H9 (cell line): ENCODE measurements at regions not wholly inside any gene's neighbourhood (a gene's known extent, or its start where the extent isn't known, plus 50 kb on each side); places are given as distances from the start of the nearest gene placed in this dataset.

ENCODE experiments used
- DNase-seq: peaks from one replicate; pipeline ENCODE4 v3.0.0-alpha.2; 2017
- H2AFZ ChIP-seq: one replicate; pipeline ENCODE4 v1.6.1; 2013; ENCODE audit warnings: mild to moderate bottlenecking, low read length, control low read depth, moderate library complexity
- H2AK5ac ChIP-seq: 2 replicates; pipeline ENCODE4 v1.6.1; 2013; ENCODE audit warnings: low read length, control low read depth, mixed read lengths; ENCODE audit not compliant: insufficient read length
- H2BK120ac ChIP-seq: one replicate; pipeline ENCODE4 v1.6.1; 2013; ENCODE audit warnings: low read depth, mild to moderate bottlenecking, low read length, control low read depth, inconsistent platforms; ENCODE audit not compliant: poor library complexity, severe bottlenecking
- H2BK12ac ChIP-seq: 2 replicates; pipeline ENCODE4 v1.6.1; 2013; ENCODE audit warnings: low read length, control low read depth, mixed read lengths, low read depth; ENCODE audit not compliant: insufficient read length
- H2BK15ac ChIP-seq: 2 replicates; pipeline ENCODE4 v1.6.1; 2013; ENCODE audit warnings: low read depth, low read length, control low read depth
- H2BK20ac ChIP-seq: one replicate; pipeline ENCODE4 v1.6.1; 2013; ENCODE audit warnings: low read depth, mild to moderate bottlenecking, low read length, control low read depth, inconsistent platforms; ENCODE audit not compliant: poor library complexity, severe bottlenecking
- H2BK5ac ChIP-seq: 2 replicates; pipeline ENCODE4 v1.6.1; 2013; ENCODE audit warnings: low read length, control low read depth, mixed read lengths; ENCODE audit not compliant: insufficient read length
- H3K14ac ChIP-seq: 2 replicates; pipeline ENCODE4 v1.6.1; 2013; ENCODE audit warnings: low read length, control low read depth; ENCODE audit not compliant: insufficient read depth
- H3K18ac ChIP-seq: 2 replicates; pipeline ENCODE4 v1.6.1; 2013; ENCODE audit warnings: low read depth, mild to moderate bottlenecking, mixed read lengths, low read length, control low read depth; ENCODE audit not compliant: insufficient read length
- H3K23ac ChIP-seq: 2 replicates; pipeline ENCODE4 v1.6.1; 2013; ENCODE audit warnings: low read length, control low read depth, mixed read lengths, low read depth; ENCODE audit not compliant: insufficient read length
- H3K23me2 ChIP-seq: 2 replicates; pipeline ENCODE4 v1.6.1; 2013; ENCODE audit warnings: low read depth, mild to moderate bottlenecking, mixed read lengths, low read length, control low read depth; ENCODE audit not compliant: insufficient read length, poor library complexity, severe bottlenecking
- H3K27ac ChIP-seq: 2 replicates; pipeline ENCODE4 v1.5.1; 2013; ENCODE audit warnings: low read length, control low read depth, mixed read lengths, low read depth; ENCODE audit not compliant: insufficient read length
- H3K27me3 ChIP-seq: 2 replicates; pipeline ENCODE4 v1.6.1; 2013; ENCODE audit warnings: low read length, control low read depth, inconsistent platforms; ENCODE audit not compliant: insufficient read depth
- H3K4ac ChIP-seq: 2 replicates; pipeline ENCODE4 v1.6.1; 2013; ENCODE audit warnings: low read depth, mild to moderate bottlenecking, control low read depth, inconsistent platforms, low read length, moderate library complexity
- H3K4me1 ChIP-seq: 2 replicates; pipeline ENCODE4 v1.6.1; 2013; ENCODE audit warnings: low read length, control low read depth, inconsistent platforms; ENCODE audit not compliant: insufficient read depth
- H3K4me2 ChIP-seq: 2 replicates; pipeline ENCODE4 v1.6.1; 2013; ENCODE audit warnings: low read length, control low read depth, mixed read lengths; ENCODE audit not compliant: insufficient read length, insufficient read depth
- H3K56ac ChIP-seq: 2 replicates; pipeline ENCODE4 v1.6.1; 2013; ENCODE audit warnings: low read depth, mild to moderate bottlenecking, mixed read lengths, low read length, control low read depth; ENCODE audit not compliant: insufficient read length
- H3K79me1 ChIP-seq: 2 replicates; pipeline ENCODE4 v1.6.1; 2013; ENCODE audit warnings: low read depth, mild to moderate bottlenecking, moderate library complexity, low read length, control low read depth, inconsistent platforms; ENCODE audit not compliant: insufficient read depth, poor library complexity, severe bottlenecking
- H3K79me2 ChIP-seq: 2 replicates; pipeline ENCODE4 v1.6.1; 2013; ENCODE audit warnings: low read length, control low read depth, inconsistent platforms; ENCODE audit not compliant: insufficient read depth
- H3K9ac ChIP-seq: 2 replicates; pipeline ENCODE4 v1.6.1; 2013; ENCODE audit warnings: low read length, control low read depth, mixed read lengths; ENCODE audit not compliant: insufficient read length; ENCODE audit errors: extremely low read depth
- H3K9me3 ChIP-seq: one replicate; pipeline ENCODE4 v1.6.1; 2013; ENCODE audit warnings: low read depth, low read length, inconsistent platforms; ENCODE audit not compliant: control insufficient read depth
- H3T11ph ChIP-seq: one replicate; pipeline ENCODE4 v1.6.1; 2013; ENCODE audit warnings: mild to moderate bottlenecking, low read length, control low read depth, inconsistent platforms
- H4K20me1 ChIP-seq: one replicate; pipeline ENCODE4 v1.6.1; 2013; ENCODE audit not compliant: control insufficient read depth, insufficient read length, insufficient read depth
- H4K5ac ChIP-seq: 2 replicates; pipeline ENCODE4 v1.6.1; 2013; ENCODE audit warnings: low read depth, mild to moderate bottlenecking, mixed read lengths, low read length, control low read depth; ENCODE audit not compliant: insufficient read length
- H4K8ac ChIP-seq: replicated peaks from 2 replicates; pipeline ENCODE4 v1.6.1; 2013; ENCODE audit warnings: low read length, control low read depth, mixed read lengths, low read depth; ENCODE audit not compliant: insufficient read length
- H4K91ac ChIP-seq: 2 replicates; pipeline ENCODE4 v1.6.1; 2013; ENCODE audit warnings: low read depth, mild to moderate bottlenecking, moderate library complexity, mixed read lengths, low read length, control low read depth; ENCODE audit not compliant: insufficient read length
- H3K27ac Mint-ChIP-seq, 3 experiments: 2 replicates in 2 of 3; 3 replicates in 1 of 3; pipeline ENCODE4 v1.8.0; 2020 to 2021; ENCODE audit warnings: mixed read lengths in 3 of 3, mild to moderate bottlenecking in 1 of 3, moderate library complexity in 1 of 3
- H3K27me3 Mint-ChIP-seq: 2 replicates; pipeline ENCODE4 v1.8.0; 2021; ENCODE audit warnings: low read depth, mild to moderate bottlenecking, moderate library complexity, mixed read lengths
- H3K36me3 Mint-ChIP-seq, 3 experiments: 2 replicates in 2 of 3; 3 replicates in 1 of 3; pipeline ENCODE4 v1.8.0; 2020 to 2021; ENCODE audit warnings: low read depth in 3 of 3, mixed read lengths in 3 of 3; ENCODE audit not compliant: insufficient read depth in 1 of 3
- H3K4me1 Mint-ChIP-seq, 2 experiments: 2 replicates each; pipeline ENCODE4 v1.8.0; 2020; ENCODE audit warnings: mixed read lengths in 2 of 2
- H3K4me3 Mint-ChIP-seq, 2 experiments: 2 replicates in 1 of 2; 3 replicates in 1 of 2; pipeline ENCODE4 v1.8.0; 2020 to 2021; ENCODE audit warnings: mild to moderate bottlenecking in 2 of 2, mixed read lengths in 2 of 2, moderate library complexity in 1 of 2
- H3K9me3 Mint-ChIP-seq, 2 experiments: 2 replicates in 1 of 2; 3 replicates in 1 of 2; pipeline ENCODE4 v1.8.0; 2020; ENCODE audit warnings: mild to moderate bottlenecking in 2 of 2, mixed read lengths in 2 of 2, moderate library complexity in 1 of 2
- WGBS: extraction: QIAGEN DNeasy Blood & Tissue Kit; methylation state at CpG from one replicate; pipeline ENCODE4 v1.1.7; 2013; ENCODE audit warnings: missing lambda C conversion rate, low lambda C conversion rate, mixed read lengths; ENCODE audit not compliant: insufficient read length; ENCODE audit errors: extremely low coverage; 5-methylcytosine and 5-hydroxymethylcytosine counted together
- TF ChIP-seq, protein P1 (sequence below): fragments of 200-600 bp; sonication (generic); conservative IDR thresholded peaks from 3 replicates; pipeline ENCODE4 v1.8.0; 2021; ENCODE audit warnings: antibody characterized with exemption, mild to moderate bottlenecking

GRCh38 chr10:83666762-83667161 lies 472.5 kb upstream of the GHITM start:
- H3K27me3 Mint-ChIP-seq, result no peaks in the 10 kb centered on the region
- Histone ChIP-seq H4K91ac (no peak overlapping the region), H2AFZ (no peak overlapping the region), H2BK20ac (no peak overlapping the region), H3K27me3 (no peaks in the 10 kb centered on the region), H3K4ac (no peak overlapping the region), H3K14ac (no peak overlapping the region), H2BK120ac (no peak overlapping the region), H3K79me1 (no peaks in the 10 kb centered on the region), H3K27ac (no peak overlapping the region), H2AK5ac (no peak overlapping the region), H4K8ac (no peak overlapping the region), H3T11ph (no peak overlapping the region), H3K4me2 (no peak overlapping the region), H3K23me2 (no peaks in the 10 kb centered on the region), H4K5ac (no peak overlapping the region), H3K23ac (no peak overlapping the region), H4K20me1 (no peaks in the 10 kb centered on the region), H3K9ac (no peak overlapping the region), H2BK15ac (no peak overlapping the region), H2BK5ac (no peak overlapping the region), H3K9me3 (no peaks in the 10 kb centered on the region), H3K18ac (no peak overlapping the region), H3K4me1 (no peaks in the 10 kb centered on the region), H2BK12ac (no peak overlapping the region), H3K79me2 (no peaks in the 10 kb centered on the region), H3K56ac (no peak overlapping the region)
- H3K9me3 Mint-ChIP-seq, result peaks cover 0 to 2% of the 10 kb centered on the region in 2 experiments; a peak in 3 of 5 replicates
- no peaks in the 10 kb centered on the region for H3K4me1 Mint-ChIP-seq
- H3K36me3 Mint-ChIP-seq, result no peaks in the 10 kb centered on the region
- H3K27ac Mint-ChIP-seq, result no peak overlapping the region
- no peak for DNase-seq
- no peak overlapping the region for H3K4me3 Mint-ChIP-seq
- WGBS, result no CpG with 5 or more reads among the region's 3 CpGs
- TF ChIP-seq, protein P1, sequence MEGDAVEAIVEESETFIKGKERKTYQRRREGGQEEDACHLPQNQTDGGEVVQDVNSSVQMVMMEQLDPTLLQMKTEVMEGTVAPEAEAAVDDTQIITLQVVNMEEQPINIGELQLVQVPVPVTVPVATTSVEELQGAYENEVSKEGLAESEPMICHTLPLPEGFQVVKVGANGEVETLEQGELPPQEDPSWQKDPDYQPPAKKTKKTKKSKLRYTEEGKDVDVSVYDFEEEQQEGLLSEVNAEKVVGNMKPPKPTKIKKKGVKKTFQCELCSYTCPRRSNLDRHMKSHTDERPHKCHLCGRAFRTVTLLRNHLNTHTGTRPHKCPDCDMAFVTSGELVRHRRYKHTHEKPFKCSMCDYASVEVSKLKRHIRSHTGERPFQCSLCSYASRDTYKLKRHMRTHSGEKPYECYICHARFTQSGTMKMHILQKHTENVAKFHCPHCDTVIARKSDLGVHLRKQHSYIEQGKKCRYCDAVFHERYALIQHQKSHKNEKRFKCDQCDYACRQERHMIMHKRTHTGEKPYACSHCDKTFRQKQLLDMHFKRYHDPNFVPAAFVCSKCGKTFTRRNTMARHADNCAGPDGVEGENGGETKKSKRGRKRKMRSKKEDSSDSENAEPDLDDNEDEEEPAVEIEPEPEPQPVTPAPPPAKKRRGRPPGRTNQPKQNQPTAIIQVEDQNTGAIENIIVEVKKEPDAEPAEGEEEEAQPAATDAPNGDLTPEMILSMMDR, result no peak
